Epithelial cell of esophagus (primary cell): ENCODE measurements at regions not wholly inside any gene's neighbourhood (a gene's known extent, or its start where the extent isn't known, plus 50 kb on each side); places are given as distances from the start of the nearest gene placed in this dataset.

Source experiments
- DNase-seq: peaks from one replicate; pipeline ENCODE4 v3.0.0; 2010; ENCODE audit warnings: low read depth
- H3K4me3 ChIP-seq: 2 replicates; pipeline ENCODE4 v1.5.1; 2011; ENCODE audit warnings: mild to moderate bottlenecking, low read length, control low read depth
- TF ChIP-seq, protein P1 (sequence below): IDR thresholded peaks from 2 replicates; pipeline ENCODE4 v1.5.1; 2011; ENCODE audit warnings: low read depth, mild to moderate bottlenecking, low read length, control low read depth, inconsistent platforms; ENCODE audit not compliant: insufficient read depth; ENCODE audit errors: missing control alignments

DNA sequence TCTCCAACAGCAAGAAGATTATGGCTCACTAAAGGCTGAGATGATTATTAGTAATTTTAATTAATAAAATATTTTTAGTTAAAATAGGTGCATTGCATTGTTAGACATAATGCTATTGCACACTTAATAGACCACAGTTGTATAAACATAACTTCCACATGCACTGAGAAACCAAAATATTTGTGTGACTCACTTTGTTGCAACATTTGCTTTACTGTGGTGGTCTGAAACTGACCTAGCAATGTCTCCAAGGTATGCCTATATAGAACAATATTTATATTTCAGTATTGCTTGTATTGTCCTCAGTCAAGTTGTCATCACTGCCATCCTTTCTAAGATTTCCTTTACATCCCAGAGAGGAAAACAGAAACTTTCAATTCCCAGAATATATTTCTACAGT, 1215.2 kb downstream of the SI start:
- no peak overlapping the region for H3K4me3 ChIP-seq
- TF ChIP-seq, protein P1, sequence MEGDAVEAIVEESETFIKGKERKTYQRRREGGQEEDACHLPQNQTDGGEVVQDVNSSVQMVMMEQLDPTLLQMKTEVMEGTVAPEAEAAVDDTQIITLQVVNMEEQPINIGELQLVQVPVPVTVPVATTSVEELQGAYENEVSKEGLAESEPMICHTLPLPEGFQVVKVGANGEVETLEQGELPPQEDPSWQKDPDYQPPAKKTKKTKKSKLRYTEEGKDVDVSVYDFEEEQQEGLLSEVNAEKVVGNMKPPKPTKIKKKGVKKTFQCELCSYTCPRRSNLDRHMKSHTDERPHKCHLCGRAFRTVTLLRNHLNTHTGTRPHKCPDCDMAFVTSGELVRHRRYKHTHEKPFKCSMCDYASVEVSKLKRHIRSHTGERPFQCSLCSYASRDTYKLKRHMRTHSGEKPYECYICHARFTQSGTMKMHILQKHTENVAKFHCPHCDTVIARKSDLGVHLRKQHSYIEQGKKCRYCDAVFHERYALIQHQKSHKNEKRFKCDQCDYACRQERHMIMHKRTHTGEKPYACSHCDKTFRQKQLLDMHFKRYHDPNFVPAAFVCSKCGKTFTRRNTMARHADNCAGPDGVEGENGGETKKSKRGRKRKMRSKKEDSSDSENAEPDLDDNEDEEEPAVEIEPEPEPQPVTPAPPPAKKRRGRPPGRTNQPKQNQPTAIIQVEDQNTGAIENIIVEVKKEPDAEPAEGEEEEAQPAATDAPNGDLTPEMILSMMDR, result no peak
- DNase-seq, result no peak

DNA sequence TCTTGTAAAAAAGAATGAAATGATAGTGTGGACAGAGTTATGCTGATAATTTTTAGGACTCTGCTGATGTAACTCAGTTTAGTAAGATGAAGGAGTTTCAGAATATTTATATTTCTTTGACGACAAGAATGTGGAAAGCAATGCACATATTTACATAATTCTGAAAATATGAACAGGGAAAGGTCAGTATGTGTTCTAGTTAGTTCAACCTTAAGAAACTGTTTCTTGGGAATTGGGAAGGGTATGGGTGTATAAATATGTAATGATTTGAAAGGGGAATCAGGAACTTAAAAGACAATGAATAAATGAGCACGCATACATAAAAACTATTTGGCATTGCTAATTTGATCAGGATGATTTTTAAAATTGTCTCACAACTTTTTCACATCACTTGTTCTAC, 1226.1 kb downstream of the SI start:
- DNase-seq, result no peak
- no peak overlapping the region for H3K4me3 ChIP-seq
- TF ChIP-seq, protein P1, result no peak

DNA sequence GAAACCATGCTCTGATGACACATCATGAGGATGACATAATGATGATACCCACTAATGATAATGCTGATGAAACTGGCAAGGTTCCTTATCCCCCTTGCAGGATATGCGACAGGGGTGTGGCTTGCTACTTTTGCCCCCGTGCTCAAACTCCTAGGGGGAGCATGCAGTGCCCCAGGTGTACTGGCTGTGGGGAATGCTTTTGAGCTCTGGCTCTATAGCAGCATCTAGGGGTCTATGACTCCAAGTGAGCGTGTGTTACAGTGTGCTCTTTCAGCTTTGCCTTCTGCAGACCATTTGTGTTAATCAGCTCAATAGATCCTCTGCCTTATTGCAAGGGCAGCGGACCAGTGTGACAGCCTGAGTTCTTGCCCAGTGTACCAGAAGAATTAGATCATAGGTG, 1239.5 kb downstream of the SI start:
- H3K4me3 ChIP-seq, result no peak overlapping the region
- no peak for DNase-seq
- TF ChIP-seq, protein P1, result no peak

DNA sequence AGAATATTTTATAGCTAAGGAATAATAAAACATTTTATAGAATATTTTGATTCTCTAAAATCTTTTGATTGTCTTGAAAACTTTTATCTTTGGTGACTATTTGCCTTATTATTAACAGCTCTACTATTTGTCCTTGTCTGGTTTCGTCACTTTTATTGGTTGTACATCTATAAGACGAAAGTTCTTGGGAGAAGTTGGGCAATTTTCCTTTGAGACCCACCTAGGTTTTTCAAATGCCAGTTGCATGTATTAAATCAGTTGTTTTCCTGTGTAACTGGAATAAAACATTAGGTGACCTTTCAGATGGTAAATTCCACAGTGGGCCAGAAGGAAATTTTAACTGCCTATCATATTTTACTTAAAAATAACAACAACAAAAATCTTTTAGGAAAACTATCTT, 1245.7 kb downstream of the SI start:
- TF ChIP-seq, protein P1, result no peak
- H3K4me3 ChIP-seq, result no peak overlapping the region
- no peak for DNase-seq

DNA sequence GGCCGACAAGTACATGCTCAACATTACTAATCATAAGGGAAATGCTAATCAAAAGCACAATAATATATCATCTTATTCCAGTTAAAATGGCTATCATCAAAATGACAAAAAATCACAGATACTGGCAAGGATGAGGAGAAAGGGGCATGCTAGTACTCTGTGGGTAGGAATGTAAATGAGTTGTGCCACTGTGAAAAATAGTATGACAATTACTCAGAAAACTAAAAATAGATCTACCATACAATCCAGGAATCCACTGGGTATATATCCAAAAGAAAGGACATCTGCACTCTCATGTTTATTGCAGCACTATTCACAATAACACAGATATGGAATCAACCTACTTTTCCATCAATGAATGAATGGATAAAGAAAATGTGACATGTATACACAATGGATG, 1256.5 kb downstream of the SI start:
- TF ChIP-seq, protein P1, result no peak
- DNase-seq, result no peak
- H3K4me3 ChIP-seq, result no peak overlapping the region

DNA sequence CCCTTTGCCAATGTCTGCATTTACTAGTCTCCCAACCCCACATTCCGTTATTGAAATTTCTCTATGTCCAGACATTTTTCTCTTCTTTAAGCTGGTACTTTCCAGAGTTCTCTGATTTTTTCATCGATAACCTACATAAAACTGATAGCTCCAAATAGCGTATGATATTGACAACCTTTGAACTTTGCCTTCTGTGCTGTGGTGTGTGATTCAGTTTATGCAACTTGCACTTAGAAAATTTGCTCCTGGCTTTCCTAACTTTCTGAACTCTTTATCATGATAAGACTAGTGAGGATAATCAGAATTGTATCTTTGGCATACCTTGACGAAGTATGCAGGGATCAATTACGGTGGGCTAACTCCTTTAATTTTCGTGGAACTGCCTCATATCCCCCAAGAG, 1261.3 kb downstream of the SI start:
- TF ChIP-seq, protein P1, result no peak
- no peak overlapping the region for H3K4me3 ChIP-seq

DNA sequence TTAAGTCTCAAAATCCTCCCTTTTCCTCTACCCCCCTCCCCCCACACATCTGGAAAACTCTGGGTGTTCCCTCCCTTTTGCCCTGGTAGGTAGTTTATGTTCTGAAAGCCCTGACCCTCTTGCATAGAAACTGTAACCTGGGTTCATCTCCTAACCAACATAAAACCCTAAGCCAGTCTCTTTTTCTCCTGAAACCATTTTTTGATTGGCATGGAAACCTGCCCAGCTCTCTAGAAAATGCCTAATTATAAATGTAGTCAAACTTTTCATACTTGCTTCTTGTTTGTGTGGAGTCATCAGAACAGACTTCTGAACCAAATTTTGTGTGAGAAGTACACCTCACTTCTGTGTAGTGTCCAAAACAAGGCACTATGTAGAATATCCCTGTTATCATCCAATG, 1264.4 kb downstream of the SI start:
- TF ChIP-seq, protein P1, result no peak
- H3K4me3 ChIP-seq, result no peak overlapping the region
- DNase-seq, result no peak

More for the DNA sequence above, 1261.3 kb downstream of the SI start:
- no peak for DNase-seq
